ENCODE measurements at regions not wholly inside any gene's neighbourhood (a gene's known extent, or its start where the extent isn't known, plus 50 kb on each side); places are given as distances from the start of the nearest gene placed in this dataset.

- H3K4me3 ChIP-seq (ENCODE audit: low read depth, poor library complexity, severe bottlenecking) = no peak overlapping the region
- intact Hi-C loops (cut with DNase I; ENCODE audit: low total_unique reads) = no loop called here
- TF ChIP-seq CTCF (IDR thresholded peaks at IDR 0.05) (no peak), POLR2A (IDR thresholded peaks at IDR 0.05) (no peak)
- DNase-seq (ENCODE audit: low spot score in 2 of 2) = no peak
These were observed 177.7 kb upstream of the MCTP2 start for GRCh38 chr15:94053626-94054025.

DNA sequence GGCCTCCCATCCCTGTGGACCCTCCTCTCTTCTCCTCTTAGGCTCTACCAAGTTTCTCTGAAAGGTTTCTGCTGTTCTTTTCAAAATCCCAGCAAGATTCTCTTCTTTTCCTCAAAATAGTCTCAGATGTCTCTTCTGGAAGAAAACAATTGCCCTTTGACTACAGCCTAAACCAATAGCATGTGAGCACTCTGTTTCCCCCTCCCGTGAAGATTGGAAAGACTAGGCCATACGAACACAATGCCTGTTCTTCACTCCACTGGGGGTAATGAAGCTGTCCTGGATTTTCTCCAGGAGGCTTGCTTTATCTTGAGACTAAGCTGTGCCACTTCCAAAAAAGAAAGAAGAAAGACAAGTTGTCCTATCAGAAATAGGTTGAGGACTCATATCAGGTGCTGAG lies 178.7 kb upstream of the MCTP2 start:
- no peak for TF ChIP-seq POLR2A (IDR thresholded peaks at IDR 0.05)
- TF ChIP-seq CTCF (IDR thresholded peaks at IDR 0.05) = no peak
- intact Hi-C loops (cut with DNase I; ENCODE audit: low total_unique reads) = no loop called here
- 75 to 77% methylated on average over 2 of the region's 2 CpGs for WGBS, 2 donors
- H3K4me3 ChIP-seq (ENCODE audit: low read depth, poor library complexity, severe bottlenecking) = no peak overlapping the region
- no peak for DNase-seq (ENCODE audit: low spot score in 2 of 2)

DNA sequence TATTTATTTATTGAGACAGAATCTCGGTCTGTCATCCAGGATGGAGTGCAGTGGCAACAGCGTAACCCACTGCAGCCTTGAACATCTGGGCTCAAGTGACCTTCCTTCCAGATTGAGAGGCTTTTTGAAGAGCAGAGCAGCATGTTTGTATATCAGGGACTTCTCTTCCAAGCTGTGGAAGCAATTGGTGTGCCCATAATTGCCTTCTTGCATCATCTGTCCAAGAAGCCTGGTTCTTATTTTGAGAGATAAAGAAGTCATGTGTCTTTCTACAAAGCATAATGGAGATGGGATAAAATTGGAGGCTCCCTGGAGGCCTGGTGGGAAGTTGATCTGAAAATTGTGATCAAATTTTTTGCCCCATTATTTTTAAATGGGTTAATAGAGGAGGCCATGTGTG lies 183.8 kb upstream of the MCTP2 start:
- H3K4me3 ChIP-seq (ENCODE audit: low read depth, poor library complexity, severe bottlenecking) = no peak overlapping the region
- intact Hi-C loops (cut with DNase I; ENCODE audit: low total_unique reads) = no loop called here
- DNase-seq (ENCODE audit: low spot score in 2 of 2) = no peak
- TF ChIP-seq POLR2A (IDR thresholded peaks at IDR 0.05) = no peak
- no peak for TF ChIP-seq CTCF (IDR thresholded peaks at IDR 0.05)
- 71 to 82% methylated on average over 2 of the region's 2 CpGs for WGBS, 2 donors

DNA sequence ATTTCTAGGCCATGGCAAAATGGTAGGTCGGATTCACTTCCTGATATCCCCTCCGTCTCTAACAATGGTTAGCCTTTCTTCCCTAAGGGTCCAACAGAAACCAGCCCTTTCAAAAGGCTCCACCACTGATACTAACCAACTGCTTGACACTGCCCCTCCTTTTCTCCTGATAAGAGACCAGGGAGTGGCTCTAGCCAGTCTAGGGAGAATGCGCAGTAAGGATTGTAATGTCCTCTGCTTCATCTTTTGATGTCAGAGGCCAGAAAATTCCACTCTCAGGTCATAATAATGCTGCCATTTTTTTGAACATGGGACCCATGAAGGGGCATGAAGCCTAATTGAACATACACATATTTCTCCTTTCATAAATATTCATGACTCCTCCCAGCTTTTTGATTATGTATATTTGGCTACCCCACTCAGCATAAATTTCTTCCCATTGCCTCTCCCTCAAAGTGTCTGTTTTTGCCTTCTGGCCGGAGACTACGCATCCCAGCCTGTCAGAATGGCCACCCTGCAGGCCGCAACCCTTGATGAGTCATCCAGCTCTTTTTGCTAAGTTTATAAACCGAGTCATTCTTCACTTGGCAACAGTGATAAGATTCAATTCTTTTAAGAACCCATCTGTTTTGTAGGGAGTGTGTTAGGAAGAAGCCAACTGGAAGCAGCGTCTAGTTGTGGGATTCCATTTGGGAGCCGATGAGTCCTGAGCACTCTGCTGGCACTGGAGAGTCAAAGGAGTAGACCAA lies 189.0 kb upstream of the MCTP2 start:
- DNase-seq (ENCODE audit: low spot score in 2 of 2) = no peak
- intact Hi-C loops (cut with DNase I; ENCODE audit: low total_unique reads) = no loop called here
- 69 to 76% methylated on average over 9 of the region's 9 CpGs for WGBS, 2 donors
- TF ChIP-seq CTCF (IDR thresholded peaks at IDR 0.05) (no peak), POLR2A (IDR thresholded peaks at IDR 0.05) (no peak)
- no peak overlapping the region for H3K4me3 ChIP-seq (ENCODE audit: low read depth, poor library complexity, severe bottlenecking)

- no peak for DNase-seq (ENCODE audit: low spot score in 2 of 2)
- intact Hi-C loops (cut with DNase I; ENCODE audit: low total_unique reads) = no loop called here
- H3K4me3 ChIP-seq (ENCODE audit: low read depth, poor library complexity, severe bottlenecking) = no peak overlapping the region
- WGBS, 2 donors = 86 to 87% methylated on average over 3 of the region's 3 CpGs
- TF ChIP-seq CTCF (IDR thresholded peaks at IDR 0.05) (no peak), POLR2A (IDR thresholded peaks at IDR 0.05) (no peak)
These were observed 189.6 kb upstream of the MCTP2 start for GRCh38 chr15:94041746-94042145.
